Gastrocnemius medialis (tissue), 4 donors: ENCODE measurements at regions not wholly inside any gene's neighbourhood (a gene's known extent, or its start where the extent isn't known, plus 50 kb on each side); places are given as distances from the start of the nearest gene placed in this dataset.
"Not testable (repeated sequence)": the region's sequence is repeated elsewhere in the genome, so short reads cannot be mapped to it uniquely, and the experiment has no call there.

Experiments used
- POLR2A ChIP-seq, 2 donors: fragments of 450-650 bp; IDR thresholded peaks; one replicate each; pipeline ENCODE4 v1.6.1; 2017; ENCODE audit warnings: antibody characterized with exemption in 2 of 2, mild to moderate bottlenecking in 2 of 2, moderate library complexity in 2 of 2
- TF ChIP-seq, protein P1 (sequence below), 5 experiments: fragments of 450-650 bp in 3 of 5; fragments of 200-600 bp in 2 of 5; sonication (generic) in 2 of 5; IDR thresholded peaks in 4 of 5; conservative IDR thresholded peaks in 1 of 5; 1 replicate in 4 of 5; 2 replicates in 1 of 5; pipeline ENCODE4 v1.5.1; 2016 to 2019; ENCODE audit warnings: antibody characterized with exemption in 5 of 5, mild to moderate bottlenecking in 3 of 5, moderate library complexity in 3 of 5

DNA sequence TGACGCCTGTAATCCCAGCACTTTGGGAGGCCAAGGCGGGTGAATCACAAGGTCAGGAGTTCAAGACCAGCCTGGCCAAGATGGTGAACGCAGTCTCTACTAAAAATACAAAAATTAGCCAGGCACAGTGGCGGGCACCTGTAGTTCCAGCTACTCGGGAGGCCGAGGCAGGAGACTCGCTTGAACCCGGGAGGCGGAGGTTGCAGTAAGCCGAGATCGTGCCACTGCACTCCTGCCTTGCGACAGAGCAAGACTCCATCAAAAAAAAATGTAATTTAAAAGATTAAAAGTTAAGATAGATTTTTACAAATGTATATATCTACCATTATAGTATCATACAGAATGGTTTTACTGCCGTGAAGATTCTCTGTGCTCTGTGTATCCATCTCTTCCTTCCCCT, 1464.1 kb downstream of the FOXD4L5 start:
- TF ChIP-seq POLR2A (IDR thresholded peaks at IDR 0.05), result not testable (repeated sequence)
- TF ChIP-seq, protein P1, sequence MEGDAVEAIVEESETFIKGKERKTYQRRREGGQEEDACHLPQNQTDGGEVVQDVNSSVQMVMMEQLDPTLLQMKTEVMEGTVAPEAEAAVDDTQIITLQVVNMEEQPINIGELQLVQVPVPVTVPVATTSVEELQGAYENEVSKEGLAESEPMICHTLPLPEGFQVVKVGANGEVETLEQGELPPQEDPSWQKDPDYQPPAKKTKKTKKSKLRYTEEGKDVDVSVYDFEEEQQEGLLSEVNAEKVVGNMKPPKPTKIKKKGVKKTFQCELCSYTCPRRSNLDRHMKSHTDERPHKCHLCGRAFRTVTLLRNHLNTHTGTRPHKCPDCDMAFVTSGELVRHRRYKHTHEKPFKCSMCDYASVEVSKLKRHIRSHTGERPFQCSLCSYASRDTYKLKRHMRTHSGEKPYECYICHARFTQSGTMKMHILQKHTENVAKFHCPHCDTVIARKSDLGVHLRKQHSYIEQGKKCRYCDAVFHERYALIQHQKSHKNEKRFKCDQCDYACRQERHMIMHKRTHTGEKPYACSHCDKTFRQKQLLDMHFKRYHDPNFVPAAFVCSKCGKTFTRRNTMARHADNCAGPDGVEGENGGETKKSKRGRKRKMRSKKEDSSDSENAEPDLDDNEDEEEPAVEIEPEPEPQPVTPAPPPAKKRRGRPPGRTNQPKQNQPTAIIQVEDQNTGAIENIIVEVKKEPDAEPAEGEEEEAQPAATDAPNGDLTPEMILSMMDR (IDR thresholded peaks at IDR 0.05 in 4 of 5, conservative IDR thresholded peaks at IDR 0.05 in 1 of 5), result not testable (repeated sequence)
